ENCODE measurements at regions not wholly inside any gene's neighbourhood (a gene's known extent, or its start where the extent isn't known, plus 50 kb on each side); places are given as distances from the start of the nearest gene placed in this dataset.

DNA sequence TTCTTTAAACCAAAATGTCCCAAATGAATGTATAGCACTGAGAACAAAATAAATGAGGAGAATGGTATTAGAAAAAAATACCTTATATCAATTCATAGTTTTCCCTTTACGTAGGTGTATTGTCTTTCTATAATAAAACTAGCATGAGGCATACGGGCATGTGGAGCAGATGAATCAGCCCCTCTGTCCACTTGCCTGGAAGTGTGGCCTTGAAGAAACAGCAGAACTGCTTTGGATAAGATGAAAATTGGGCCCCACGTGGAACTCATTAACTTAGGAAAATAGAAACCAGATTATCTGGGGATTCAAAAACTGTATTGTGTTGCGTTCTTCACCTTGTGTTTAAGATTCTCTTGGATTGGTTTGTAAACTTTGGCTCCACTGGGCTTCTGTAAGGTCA is 356.8 kb upstream of the B3GALT2 start:
- DNase-seq: no peak

GRCh38 chr1:193542690-193543089 is 356.3 kb upstream of the B3GALT2 start:
- DNase-seq: no peak

DNA sequence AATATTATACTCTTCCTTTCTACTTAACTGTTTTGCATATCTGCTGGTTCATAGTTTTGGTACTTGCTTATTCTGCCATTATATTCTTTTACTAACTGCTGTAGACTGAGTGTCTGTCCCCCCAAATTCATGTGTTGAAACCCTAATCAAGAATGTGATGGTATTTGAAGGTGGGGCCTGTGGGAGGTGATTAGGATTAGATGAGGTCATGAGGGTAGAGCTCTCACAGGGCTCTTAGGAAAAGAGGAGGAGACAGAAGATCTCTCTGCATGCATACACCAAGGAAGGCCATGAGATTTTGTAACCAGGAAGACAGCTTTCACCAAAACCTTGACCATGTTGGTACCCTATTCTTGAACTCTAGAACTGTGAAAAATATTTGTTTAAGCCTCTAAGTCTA is 354.1 kb upstream of the B3GALT2 start:
- DNase-seq: no peak

DNA sequence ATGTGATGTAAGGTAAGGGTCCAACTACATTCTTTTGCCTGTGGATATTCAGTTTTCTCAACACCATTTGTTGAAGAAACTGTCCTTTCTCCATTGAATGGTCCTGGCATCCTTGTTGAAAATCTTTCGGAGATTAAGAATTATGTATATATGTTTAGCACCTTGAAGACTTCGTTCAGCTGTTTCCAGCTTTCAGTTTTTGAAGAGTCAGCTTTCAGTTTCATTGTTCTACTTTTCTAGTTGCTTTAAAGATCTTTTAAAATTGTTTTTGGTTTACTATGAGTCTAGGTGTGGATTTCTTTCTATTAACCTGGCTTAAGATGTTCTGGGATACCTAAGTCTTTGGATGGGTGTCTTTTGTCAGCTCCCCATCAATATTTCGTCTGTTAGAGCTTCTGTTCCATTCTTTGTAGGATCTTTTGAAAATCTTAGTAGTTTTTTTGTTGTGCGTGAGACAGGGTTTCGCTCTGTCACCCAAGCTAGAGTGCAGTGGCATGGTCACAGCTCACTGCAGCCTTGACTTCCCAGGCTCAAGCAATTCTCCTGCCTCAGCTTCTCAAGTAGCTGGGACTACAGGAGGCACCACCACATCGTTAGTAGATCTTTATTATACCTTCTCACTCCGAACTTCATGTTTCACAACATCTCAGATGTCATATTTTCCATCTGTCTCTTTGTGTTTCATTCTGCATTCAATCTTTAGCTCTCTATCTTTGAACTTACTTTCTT is 353.5 kb upstream of the B3GALT2 start:
- DNase-seq: no peak

DNA sequence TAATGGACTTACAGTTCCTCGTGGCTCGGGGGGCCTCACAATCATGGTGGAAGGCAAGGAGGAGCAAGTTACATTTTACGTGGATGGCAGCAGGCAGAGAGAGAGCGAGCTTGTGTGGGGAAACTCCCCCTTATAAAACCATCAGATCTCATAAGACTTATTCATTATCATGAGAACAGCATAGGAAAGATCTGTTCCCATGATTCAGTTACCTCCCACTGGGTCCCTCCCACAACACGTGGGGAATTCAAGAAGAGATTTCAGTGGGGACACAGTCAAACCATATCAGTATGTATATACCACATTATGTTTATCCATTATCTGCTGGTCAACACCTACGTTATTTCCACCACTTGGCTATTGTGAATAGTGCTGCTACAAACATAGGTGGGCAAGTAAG is 352.3 kb upstream of the B3GALT2 start:
- no peak for DNase-seq

DNA sequence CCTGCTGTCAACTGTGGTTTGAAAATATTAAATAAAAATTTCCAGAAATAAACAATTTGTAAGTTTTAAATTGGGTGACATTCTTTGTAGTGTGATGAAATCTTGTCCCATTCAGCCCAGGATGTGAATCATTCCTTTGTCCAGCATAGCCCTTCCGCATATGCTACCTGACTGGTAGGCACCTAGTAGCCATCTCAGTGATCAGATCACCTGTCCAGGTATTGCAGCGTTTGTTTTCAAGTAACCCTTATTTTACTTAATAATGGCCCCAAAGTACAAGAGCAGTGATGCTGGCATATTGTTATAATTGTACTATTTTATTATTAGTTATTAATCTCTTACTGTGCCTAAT is 351.6 kb upstream of the B3GALT2 start:
- no peak for DNase-seq

- DNase-seq: no peak
These were observed 351.0 kb upstream of the B3GALT2 start for GRCh38 chr1:193537266-193538002.

- no peak for DNase-seq
These were observed 347.4 kb upstream of the B3GALT2 start for GRCh38 chr1:193533853-193534252.

DNA sequence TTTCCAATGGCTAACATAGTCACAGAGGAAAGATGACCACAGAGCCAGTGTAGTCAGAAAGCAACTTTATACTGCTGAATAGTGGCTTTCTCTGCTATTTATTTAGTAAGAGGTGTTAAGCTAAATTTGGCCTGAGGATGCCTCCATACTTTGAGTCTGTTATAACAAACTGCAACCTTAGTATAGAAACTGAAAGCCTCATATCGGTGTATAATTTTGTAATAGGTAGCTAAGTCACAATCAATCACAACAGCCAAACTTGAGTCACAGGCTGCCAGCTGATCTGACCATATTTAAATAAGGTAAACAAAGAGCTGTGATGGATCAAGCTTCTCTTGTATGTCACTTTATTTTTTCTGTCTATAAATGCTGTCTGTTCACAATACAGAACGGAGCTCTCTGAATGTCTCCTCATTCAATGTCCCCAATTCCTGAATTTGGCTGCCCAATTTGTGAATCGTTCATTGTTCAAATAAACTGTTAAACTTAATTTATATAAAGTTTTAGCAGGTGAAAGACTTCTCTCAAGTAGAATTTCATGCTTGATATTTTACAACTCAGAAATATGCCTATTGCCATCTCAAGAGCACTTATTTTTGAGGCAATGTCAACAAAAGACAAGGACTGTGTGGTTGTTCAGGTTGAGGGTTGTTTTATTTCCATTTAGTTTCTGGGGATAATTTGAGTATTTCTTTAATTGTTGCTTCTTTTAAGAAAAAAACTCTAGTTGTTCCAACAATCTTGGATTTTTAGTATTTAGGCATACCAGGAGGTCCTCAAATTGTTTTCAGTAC is 339.7 kb upstream of the B3GALT2 start:
- DNase-seq: no peak

DNA sequence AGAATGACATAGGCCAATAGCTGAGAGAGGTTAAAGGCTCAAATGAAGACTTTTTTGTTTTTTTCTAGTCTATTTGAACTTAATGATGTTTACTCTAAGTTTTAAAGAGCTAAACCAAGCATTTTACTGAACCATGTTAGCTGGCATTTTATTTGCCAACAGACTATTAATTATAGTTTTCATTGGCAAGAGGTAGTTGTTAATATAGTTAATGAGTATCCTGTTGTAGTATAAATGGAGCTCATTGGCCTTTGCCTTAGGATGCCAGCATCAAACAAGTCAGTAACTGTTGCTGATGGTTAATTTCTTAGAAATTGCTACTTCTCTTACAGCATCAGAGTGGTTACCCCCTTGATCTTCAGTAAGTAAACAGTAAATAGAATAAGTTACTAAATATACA is 339.0 kb upstream of the B3GALT2 start:
- DNase-seq: no peak

GRCh38 chr1:193524616-193525015 is 338.2 kb upstream of the B3GALT2 start:
- DNase-seq: no peak

DNA sequence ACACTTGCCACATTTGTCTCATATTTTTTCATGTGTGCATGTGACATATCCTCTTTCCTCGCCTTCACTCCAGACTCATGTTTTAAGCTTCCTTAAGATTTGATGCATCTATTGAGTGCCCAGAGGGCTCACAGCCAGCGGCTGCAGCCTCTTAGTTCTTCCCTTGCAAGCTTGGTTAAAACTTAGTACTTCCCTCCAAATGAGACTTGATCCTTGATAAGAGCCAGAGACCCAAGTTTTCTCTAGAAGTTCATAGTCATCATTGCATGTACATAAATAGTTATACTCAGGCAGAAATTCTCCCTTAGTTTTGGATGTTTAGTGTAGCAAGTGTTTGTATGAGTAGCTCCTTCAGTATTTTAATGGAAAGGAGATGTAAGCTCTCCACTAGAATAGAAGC is 337.6 kb upstream of the B3GALT2 start:
- no peak for DNase-seq

DNA sequence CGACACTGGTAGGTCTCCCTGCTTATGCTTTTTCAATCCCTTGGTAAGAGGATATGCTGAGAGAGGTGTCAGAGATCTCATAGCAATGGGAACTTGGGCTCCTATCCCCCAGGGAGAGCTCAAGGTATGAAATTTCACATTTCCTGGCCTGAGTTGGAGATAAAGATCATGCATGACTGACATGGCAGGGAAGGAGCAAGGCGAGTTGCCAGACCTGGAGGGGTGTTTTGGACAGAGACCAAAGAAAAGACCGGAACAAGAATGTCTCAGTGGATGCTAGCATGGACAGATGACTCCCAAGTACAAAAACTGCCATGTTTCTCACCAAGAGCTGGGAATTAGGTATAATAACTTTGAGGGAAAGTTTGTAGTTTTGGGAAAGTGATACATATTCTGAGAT is 334.1 kb upstream of the B3GALT2 start:
- no peak for DNase-seq

- DNase-seq: no peak
These were observed 333.5 kb upstream of the B3GALT2 start for GRCh38 chr1:193519922-193520321.

GRCh38 chr1:193516755-193517388 is 330.5 kb upstream of the B3GALT2 start:
- DNase-seq: no peak

DNA sequence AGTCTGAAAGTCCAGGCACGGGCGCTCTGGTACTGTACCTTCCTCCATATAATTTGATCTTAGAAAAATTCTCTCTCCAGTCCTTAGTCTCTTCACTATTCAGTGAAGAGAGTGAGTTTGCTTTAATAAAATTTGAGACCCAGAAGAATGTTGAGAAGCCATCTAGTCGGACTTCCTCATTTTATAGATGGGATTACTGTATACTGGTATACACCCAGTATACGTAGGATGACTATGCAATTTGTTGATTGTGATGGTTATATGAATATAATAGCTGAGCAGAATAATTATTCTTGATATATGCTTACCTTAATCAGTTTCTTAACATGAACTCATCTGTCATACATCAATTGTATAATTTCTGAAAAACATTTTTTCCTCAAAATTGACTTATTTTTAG is 328.0 kb upstream of the B3GALT2 start:
- no peak for DNase-seq

GRCh38 chr1:193513032-193513431 is 326.6 kb upstream of the B3GALT2 start:
- DNase-seq: no peak

DNA sequence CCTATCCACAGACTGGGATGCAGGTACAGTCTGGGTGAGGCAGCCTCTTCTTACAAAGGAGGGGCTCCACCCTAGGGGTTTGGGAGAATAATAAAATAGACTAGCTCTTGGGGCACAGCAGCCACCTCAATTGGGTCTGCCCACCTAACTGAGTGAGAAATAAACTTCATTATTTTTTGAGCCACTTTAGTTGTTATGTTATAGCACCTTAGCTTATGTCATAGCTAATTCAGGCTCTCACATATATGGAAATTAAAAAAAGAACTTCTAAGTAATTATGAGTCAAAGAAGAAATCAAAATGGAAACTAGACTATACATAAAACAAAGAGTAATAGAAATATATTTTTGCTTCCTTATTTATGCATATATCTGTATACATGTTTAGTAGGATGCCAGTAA is 318.5 kb upstream of the B3GALT2 start:
- no peak for DNase-seq

- no peak for DNase-seq
These were observed 311.8 kb upstream of the B3GALT2 start for GRCh38 chr1:193498088-193498655.

- no peak for DNase-seq
These were observed 308.0 kb upstream of the B3GALT2 start for GRCh38 chr1:193494368-193494767.

- no peak for DNase-seq
These were observed 302.8 kb upstream of the B3GALT2 start for GRCh38 chr1:193489191-193489590.

GRCh38 chr1:193487722-193488121 is 301.3 kb upstream of the B3GALT2 start:
- no peak for DNase-seq

All from left kidney (tissue), 1 donor.